H1 (cell line): ENCODE measurements at regions not wholly inside any gene's neighbourhood (a gene's known extent, or its start where the extent isn't known, plus 50 kb on each side); places are given as distances from the start of the nearest gene placed in this dataset.

Experiments
- CTCF ChIA-PET: fragments of 300-600 bp; sonication (Branson Sonifier 250); formaldehyde crosslinking; loops from one replicate; lab custom pipeline; 2021; ENCODE audit not compliant: partially characterized antibody; lab: Charles Lee
- POLR2A ChIA-PET: fragments of 300-600 bp; sonication (Branson Sonifier 250); formaldehyde crosslinking; loops from one replicate; lab custom pipeline; 2021; ENCODE audit warnings: inconsistent platforms; ENCODE audit not compliant: partially characterized antibody; lab: Charles Lee
- DNase-seq, 2 experiments: peaks; one replicate each; pipeline versions ENCODE4 v3.0.0 to v3.0.0-alpha.2; 2010 to 2022; ENCODE audit warnings: low spot score in 2 of 2, low read depth in 1 of 2, mixed read lengths in 1 of 2
- FAIRE-seq: peaks from 2 replicates; lab custom pipeline; 2011; peaks lifted over from hg19 to GRCh38; lab: Jason Lieb, UNC
- H2AFZ ChIP-seq: 2 replicates; pipeline ENCODE4 v1.8.1; 2012; ENCODE audit warnings: low read length, inconsistent platforms
- H2AK5ac ChIP-seq: 2 replicates; pipeline ENCODE4 v1.6.1; 2013; ENCODE audit warnings: low read depth, low read length
- H2BK120ac ChIP-seq: replicated peaks from 2 replicates; pipeline ENCODE3; 2013; ENCODE audit warnings: low read depth, low read length, inconsistent platforms
- H2BK12ac ChIP-seq: 2 replicates; pipeline ENCODE4 v1.6.1; 2013; ENCODE audit warnings: low read depth, low read length
- H2BK15ac ChIP-seq: 2 replicates; pipeline ENCODE4 v1.6.1; 2013; ENCODE audit warnings: low read length
- H2BK20ac ChIP-seq: 2 replicates; pipeline ENCODE4 v1.6.1; 2013; ENCODE audit warnings: low read length
- H2BK5ac ChIP-seq: 2 replicates; pipeline ENCODE4 v1.6.1; 2013; ENCODE audit warnings: low read depth, low read length
- H3K14ac ChIP-seq: 2 replicates; pipeline ENCODE4 v1.6.1; 2013; ENCODE audit warnings: inconsistent platforms; ENCODE audit not compliant: insufficient read length
- H3K18ac ChIP-seq: 2 replicates; pipeline ENCODE4 v1.6.1; 2013; ENCODE audit warnings: low read length; ENCODE audit errors: extremely low read depth
- H3K23ac ChIP-seq: 2 replicates; pipeline ENCODE4 v1.6.1; 2013; ENCODE audit warnings: inconsistent platforms; ENCODE audit not compliant: insufficient read length
- H3K23me2 ChIP-seq: 2 replicates; pipeline ENCODE4 v1.6.1; 2013; ENCODE audit warnings: low read depth, low read length
- H3K27ac ChIP-seq: 2 replicates; pipeline ENCODE4 v1.6.1; 2011; ENCODE audit warnings: low read depth, low read length, inconsistent platforms
- H3K27me3 ChIP-seq, 4 experiments: replicated peaks in 1 of 4; 1 replicate in 1 of 4; 2 replicates in 3 of 4; pipeline versions ENCODE4 v1.6.1 to v1.8.1; 2011 to 2013; ENCODE audit warnings: low read length in 3 of 4, mild to moderate bottlenecking in 3 of 4, inconsistent platforms in 2 of 4, mixed read lengths in 2 of 4, moderate library complexity in 1 of 4; ENCODE audit not compliant: control insufficient read depth in 3 of 4, insufficient read depth in 3 of 4; ENCODE audit errors: extremely low read depth in 1 of 4
- H3K36me3 ChIP-seq, 4 experiments: 2 replicates each; pipeline versions ENCODE4 v1.6.1 to v1.8.1; 2011 to 2013; ENCODE audit warnings: mild to moderate bottlenecking in 4 of 4, low read length in 3 of 4, moderate library complexity in 2 of 4, control low read depth in 1 of 4, inconsistent platforms in 1 of 4; ENCODE audit not compliant: insufficient read depth in 4 of 4, control insufficient read depth in 2 of 4
- H3K4ac ChIP-seq: replicated peaks from 2 replicates; pipeline ENCODE3; 2013; ENCODE audit warnings: low read length, low read depth, mixed read lengths, inconsistent platforms; ENCODE audit not compliant: insufficient read length
- H3K4me1 ChIP-seq, 4 experiments: replicated peaks in 1 of 4; 1 replicate in 1 of 4; 2 replicates in 3 of 4; pipeline versions ENCODE4 v1.6.1 to v1.8.1; 2011 to 2013; ENCODE audit warnings: low read length in 3 of 4, inconsistent platforms in 2 of 4, mixed read lengths in 1 of 4; ENCODE audit not compliant: insufficient read depth in 4 of 4, control insufficient read depth in 3 of 4
- H3K4me2 ChIP-seq, 2 experiments: 2 replicates each; pipeline versions ENCODE4 v1.6.1 to v1.8.1; 2011 to 2013; ENCODE audit warnings: low read depth in 2 of 2, low read length in 2 of 2, control low read depth in 1 of 2, inconsistent platforms in 1 of 2, mild to moderate bottlenecking in 1 of 2; ENCODE audit not compliant: insufficient read depth in 1 of 2
- H3K4me3 ChIP-seq, 4 experiments: fragments of 200-600, 300-600 bp in 1 of 4; sonication (generic), shearing (Covaris generic), sonication (Bioruptor Twin) in 1 of 4; 2 replicates each; pipeline versions ENCODE4 v1.5.1 to v1.8.1; 2011 to 2016; ENCODE audit warnings: low read length in 4 of 4, low read depth in 3 of 4, control low read depth in 2 of 4, inconsistent platforms in 2 of 4, mild to moderate bottlenecking in 2 of 4, mixed read lengths in 1 of 4, moderate library complexity in 1 of 4; ENCODE audit not compliant: insufficient read depth in 2 of 4; ENCODE audit errors: extremely low read depth in 1 of 4
- H3K56ac ChIP-seq: replicated peaks from 2 replicates; pipeline ENCODE3; 2013; ENCODE audit warnings: low read depth, mild to moderate bottlenecking, mixed read lengths, low read length, inconsistent platforms; ENCODE audit not compliant: insufficient read length
- H3K79me1 ChIP-seq: 2 replicates; pipeline ENCODE4 v1.6.1; 2013; ENCODE audit warnings: low read depth, low read length, control low read depth
- H3K79me2 ChIP-seq, 2 experiments: 2 replicates each; pipeline versions ENCODE4 v1.6.1 to v1.8.1; 2012 to 2013; ENCODE audit warnings: low read length in 2 of 2, mild to moderate bottlenecking in 2 of 2, inconsistent platforms in 1 of 2; ENCODE audit not compliant: insufficient read depth in 2 of 2, control insufficient read depth in 1 of 2
- H3K9ac ChIP-seq, 4 experiments: replicated peaks in 1 of 4; 1 replicate in 1 of 4; 2 replicates in 3 of 4; pipeline versions ENCODE4 v1.6.1 to v1.8.1; 2011 to 2013; ENCODE audit warnings: low read depth in 3 of 4, low read length in 3 of 4, control low read depth in 2 of 4, mild to moderate bottlenecking in 2 of 4, moderate library complexity in 2 of 4, inconsistent platforms in 1 of 4; ENCODE audit errors: extremely low read depth in 1 of 4
- H3K9me3 ChIP-seq, 2 experiments: 2 replicates each; pipeline versions ENCODE4 v1.6.1 to v1.8.1; 2012 to 2013; ENCODE audit warnings: mild to moderate bottlenecking in 2 of 2, moderate library complexity in 2 of 2, control low read depth in 1 of 2, inconsistent platforms in 1 of 2, low read depth in 1 of 2, low read length in 1 of 2, mixed read lengths in 1 of 2; ENCODE audit not compliant: insufficient read depth in 2 of 2
- H4K20me1 ChIP-seq, 2 experiments: replicated peaks in 1 of 2; 2 replicates each; pipeline versions ENCODE3 to v1.8.1; 2011 to 2013; ENCODE audit warnings: inconsistent platforms in 2 of 2, low read length in 2 of 2, mild to moderate bottlenecking in 1 of 2; ENCODE audit not compliant: insufficient read depth in 2 of 2, control insufficient read depth in 1 of 2
- H4K5ac ChIP-seq: 2 replicates; pipeline ENCODE4 v1.6.1; 2013; ENCODE audit warnings: low read length, low read depth, mixed read lengths, inconsistent platforms; ENCODE audit not compliant: insufficient read length
- H4K8ac ChIP-seq: 2 replicates; pipeline ENCODE4 v1.8.0; 2013; ENCODE audit warnings: mild to moderate bottlenecking, moderate library complexity, low read length, inconsistent platforms; ENCODE audit not compliant: insufficient read depth; ENCODE audit errors: extremely low read depth
- H4K91ac ChIP-seq: replicated peaks from 2 replicates; pipeline ENCODE3; 2013; ENCODE audit warnings: low read length, mixed read lengths, inconsistent platforms; ENCODE audit not compliant: insufficient read length
- ASH2L ChIP-seq: fragments of 200-600, 300-600 bp; sonication (generic); IDR thresholded peaks from one replicate; pipeline ENCODE4 v1.7.1; 2017; ENCODE audit warnings: low read length
- ATF3 ChIP-seq: IDR thresholded peaks from 2 replicates; pipeline ENCODE4 v1.6.1; 2011; ENCODE audit warnings: low read depth, mild to moderate bottlenecking, low read length; ENCODE audit not compliant: insufficient read depth
- EP300 ChIP-seq, 2 experiments: IDR thresholded peaks; 1 replicate in 1 of 2; 2 replicates in 1 of 2; pipeline ENCODE4 v1.6.1; 2011 to 2012; ENCODE audit warnings: low read depth in 2 of 2, low read length in 2 of 2, mild to moderate bottlenecking in 2 of 2, borderline replicate concordance in 1 of 2, inconsistent platforms in 1 of 2, moderate library complexity in 1 of 2
- JUN ChIP-seq: IDR thresholded peaks from 2 replicates; pipeline ENCODE4 v1.6.1; 2011; ENCODE audit warnings: low read depth, mild to moderate bottlenecking, improper control_type of control experiment, low read length
- KDM4A ChIP-seq: IDR thresholded peaks from one replicate; pipeline ENCODE4 v1.7.1; 2012; ENCODE audit warnings: low read depth, mild to moderate bottlenecking, moderate library complexity, low read length, inconsistent platforms; ENCODE audit not compliant: severe bottlenecking
- PHF8 ChIP-seq: fragments of 200-600 bp; sonication (generic); conservative IDR thresholded peaks from 2 replicates; pipeline ENCODE4 v1.7.1; 2012; ENCODE audit warnings: low read depth, mild to moderate bottlenecking, inconsistent platforms, low read length, moderate library complexity
- RBBP5 ChIP-seq: IDR thresholded peaks from 2 replicates; pipeline ENCODE4 v1.7.1; 2012; ENCODE audit warnings: low read depth, mild to moderate bottlenecking, inconsistent platforms, low read length, moderate library complexity, borderline replicate concordance
- RFX5 ChIP-seq: IDR thresholded peaks from 2 replicates; pipeline ENCODE4 v1.6.1; 2011; ENCODE audit warnings: low read depth, low read length, improper control_type of control experiment, borderline replicate concordance
- SAP30 ChIP-seq: fragments of 300-600 bp; sonication (generic); IDR thresholded peaks from 2 replicates; pipeline ENCODE4 v1.7.1; 2012; ENCODE audit warnings: low read length, moderate library complexity, mild to moderate bottlenecking, inconsistent platforms; ENCODE audit not compliant: insufficient read depth, insufficient replicate concordance
- SIRT6 ChIP-seq: IDR thresholded peaks from one replicate; pipeline ENCODE4 v1.7.1; 2012; ENCODE audit warnings: low read length, inconsistent platforms
- SRF ChIP-seq: IDR thresholded peaks from 2 replicates; pipeline ENCODE4 v1.6.1; 2011; ENCODE audit warnings: mild to moderate bottlenecking, low read depth, low read length, moderate library complexity
- TAF1 ChIP-seq: IDR thresholded peaks from 2 replicates; pipeline ENCODE4 v1.6.1; 2011; ENCODE audit warnings: mild to moderate bottlenecking, low read depth, low read length
- YY1 ChIP-seq: IDR thresholded peaks from 2 replicates; pipeline ENCODE4 v1.6.1; 2011; ENCODE audit warnings: low read depth, mild to moderate bottlenecking, low read length
- WGBS, 2 experiments: shearing (Covaris generic) in 1 of 2; methylation state at CpG; one replicate each; pipeline versions ENCODE4 v1.1.6 to v1.1.7; 2013 to 2015; ENCODE audit warnings: low lambda C conversion rate in 2 of 2, mixed read lengths in 2 of 2, inconsistent platforms in 1 of 2, low coverage in 1 of 2, missing lambda C conversion rate in 1 of 2; ENCODE audit not compliant: insufficient replicate concordance in 2 of 2, insufficient coverage in 1 of 2, insufficient read length in 1 of 2; ENCODE audit errors: extremely low coverage in 1 of 2, missing lambda C conversion rate in 1 of 2; 5-methylcytosine and 5-hydroxymethylcytosine counted together

- no peak for FAIRE-seq
- POLR2A ChIA-PET: no interaction called here
- no peaks in the 10 kb centered on the region for H3K4me1 ChIP-seq
- TF ChIP-seq EP300 (IDR thresholded peaks at IDR 0.05; ENCODE audit: borderline replicate concordance in 1 of 2, low read depth in 2 of 2, low read length in 2 of 2): no peak
- TF ChIP-seq ASH2L: no peak
- TF ChIP-seq YY1: no peak
- no peak for TF ChIP-seq KDM4A
- no peak for TF ChIP-seq SIRT6
- no peak for TF ChIP-seq RBBP5
- no peak for TF ChIP-seq ATF3
- TF ChIP-seq SAP30: no peak
- no peak for TF ChIP-seq JUN
- no peak for TF ChIP-seq TAF1
- TF ChIP-seq SRF: no peak
- no peak for TF ChIP-seq PHF8
- no peak for TF ChIP-seq RFX5
Observed at GRCh38 chrX:77299549-77299948, 147.6 kb upstream of the FGF16 start.

More at GRCh38 chrX:77299549-77299948, 147.6 kb upstream of the FGF16 start:
- H3K4me3 ChIP-seq: no peak overlapping the region
- H4K8ac ChIP-seq: no peak overlapping the region
- H3K27me3 ChIP-seq: no peaks in the 10 kb centered on the region
- H3K27ac ChIP-seq: no peak overlapping the region
- CTCF ChIA-PET: no interaction called here
- H3K9ac ChIP-seq: no peak overlapping the region
- H3K4ac ChIP-seq: no peak overlapping the region
- no peak overlapping the region for H3K14ac ChIP-seq
- no peak overlapping the region for H3K23ac ChIP-seq
- peaks cover 0 to 4% of the 10 kb centered on the region in 2 experiments; a peak in 1 of 4 replicates for H3K9me3 ChIP-seq
- H3K79me1 ChIP-seq: no peaks in the 10 kb centered on the region
- H4K20me1 ChIP-seq: no peaks in the 10 kb centered on the region
- H4K91ac ChIP-seq: no peak overlapping the region
- H2BK120ac ChIP-seq: no peak overlapping the region
- no peak overlapping the region for H2BK5ac ChIP-seq
- WGBS, 2 experiments: 87% methylated on average over 3 of the region's 6 CpGs; no CpG with 5 or more reads in 1 of the 2 experiments
- H3K79me2 ChIP-seq: no peaks in the 10 kb centered on the region
- H3K56ac ChIP-seq: no peak overlapping the region
- H2BK20ac ChIP-seq: no peak overlapping the region
- no peak overlapping the region for H3K4me2 ChIP-seq
- DNase-seq: no peak
- no peak overlapping the region for H3K18ac ChIP-seq
- no peak overlapping the region for H2AK5ac ChIP-seq
- H3K36me3 ChIP-seq: no peaks in the 10 kb centered on the region; a peak in 1 of 8 replicates
- no peaks in the 10 kb centered on the region for H3K23me2 ChIP-seq
- H4K5ac ChIP-seq: no peak overlapping the region
- no peak overlapping the region for H2BK12ac ChIP-seq
- H2BK15ac ChIP-seq: no peak overlapping the region
- H2AFZ ChIP-seq: no peak overlapping the region
